DOHH2 (cell line): ENCODE measurements at regions not wholly inside any gene's neighbourhood (a gene's known extent, or its start where the extent isn't known, plus 50 kb on each side); places are given as distances from the start of the nearest gene placed in this dataset.
"Not testable (repeated sequence)": the region's sequence is repeated elsewhere in the genome, so short reads cannot be mapped to it uniquely, and the experiment has no call there.

Experiments
- CTCF ChIP-seq: fragments of 200-600 bp; sonication (generic); IDR thresholded peaks from one replicate; pipeline ENCODE4 v1.5.1; 2014; ENCODE audit warnings: antibody characterized with exemption, mild to moderate bottlenecking, low read depth, low read length; ENCODE audit not compliant: poor library complexity, severe bottlenecking
- EZH2phosphoT487 ChIP-seq: fragments of 200-600 bp; sonication (generic); IDR thresholded peaks from 2 replicates; pipeline ENCODE4 v1.6.1; 2017; ENCODE audit warnings: borderline replicate concordance, mild to moderate bottlenecking, antibody characterized with exemption, low read length, moderate library complexity, mixed read lengths

- not testable (repeated sequence) for TF ChIP-seq CTCF, EZH2phosphoT487
These were observed 4440.3 kb upstream of the TPTE start for GRCh38 chr21:6080941-6081655.
